Right lobe of liver (tissue), 4 donors: ENCODE measurements at regions not wholly inside any gene's neighbourhood (a gene's known extent, or its start where the extent isn't known, plus 50 kb on each side); places are given as distances from the start of the nearest gene placed in this dataset.

Source experiments
- POLR2A ChIP-seq: fragments of 450-650 bp; IDR thresholded peaks from one replicate; pipeline ENCODE4 v1.6.1; 2017; ENCODE audit warnings: antibody characterized with exemption, mild to moderate bottlenecking
- TF ChIP-seq, protein P1 (sequence below), 4 donors: fragments of 200-600 bp in 3 of 4; fragments of 450-650 bp in 1 of 4; IDR thresholded peaks; one replicate each; pipeline versions ENCODE4 v1.5.1 to v1.8.0; 2016 to 2022; ENCODE audit warnings: antibody characterized with exemption in 4 of 4, mild to moderate bottlenecking in 2 of 4
- donor health status: DM: no; HTN: no; CAD: no.
- donor health status: DM: no; HTN: no; CAD: no.
- donor health status: DM: no; HTN: yes; CAD: no.

GRCh38 chr6:117118490-117118889 is 146.9 kb upstream of the VGLL2 start:
- TF ChIP-seq, protein P1, sequence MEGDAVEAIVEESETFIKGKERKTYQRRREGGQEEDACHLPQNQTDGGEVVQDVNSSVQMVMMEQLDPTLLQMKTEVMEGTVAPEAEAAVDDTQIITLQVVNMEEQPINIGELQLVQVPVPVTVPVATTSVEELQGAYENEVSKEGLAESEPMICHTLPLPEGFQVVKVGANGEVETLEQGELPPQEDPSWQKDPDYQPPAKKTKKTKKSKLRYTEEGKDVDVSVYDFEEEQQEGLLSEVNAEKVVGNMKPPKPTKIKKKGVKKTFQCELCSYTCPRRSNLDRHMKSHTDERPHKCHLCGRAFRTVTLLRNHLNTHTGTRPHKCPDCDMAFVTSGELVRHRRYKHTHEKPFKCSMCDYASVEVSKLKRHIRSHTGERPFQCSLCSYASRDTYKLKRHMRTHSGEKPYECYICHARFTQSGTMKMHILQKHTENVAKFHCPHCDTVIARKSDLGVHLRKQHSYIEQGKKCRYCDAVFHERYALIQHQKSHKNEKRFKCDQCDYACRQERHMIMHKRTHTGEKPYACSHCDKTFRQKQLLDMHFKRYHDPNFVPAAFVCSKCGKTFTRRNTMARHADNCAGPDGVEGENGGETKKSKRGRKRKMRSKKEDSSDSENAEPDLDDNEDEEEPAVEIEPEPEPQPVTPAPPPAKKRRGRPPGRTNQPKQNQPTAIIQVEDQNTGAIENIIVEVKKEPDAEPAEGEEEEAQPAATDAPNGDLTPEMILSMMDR (IDR thresholded peaks at IDR 0.05) = no peak
- TF ChIP-seq POLR2A = no peak
